ENCODE measurements at regions not wholly inside any gene's neighbourhood (a gene's known extent, or its start where the extent isn't known, plus 50 kb on each side); places are given as distances from the start of the nearest gene placed in this dataset.

DNA sequence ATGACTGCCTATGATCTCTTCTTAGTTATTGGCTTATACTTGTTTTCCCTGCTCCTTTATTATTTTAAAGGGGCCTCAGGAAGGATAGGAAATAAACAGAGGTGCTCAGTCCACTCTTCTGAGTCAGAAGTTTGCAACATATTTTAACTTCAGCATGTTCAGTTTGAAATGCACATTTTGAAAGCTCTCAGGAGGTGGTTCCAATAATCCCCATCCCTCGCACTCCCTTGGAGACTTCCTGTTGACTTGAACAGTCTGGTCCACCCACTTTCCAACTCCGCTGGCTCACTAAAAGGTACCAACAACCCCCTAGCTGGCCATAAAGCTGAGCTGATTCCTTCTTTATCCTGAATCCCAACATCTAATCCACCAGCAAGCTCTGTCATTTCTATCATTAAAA lies 78.3 kb upstream of the DUSP21 start:
- H3K9ac ChIP-seq (ENCODE audit: insufficient read depth, low read length), result no peak overlapping the region
- no peaks in the 10 kb centered on the region for H3K9me3 ChIP-seq (ENCODE audit: control insufficient read depth, insufficient read depth, low read depth, low read length)
- H3K4me2 ChIP-seq (ENCODE audit: extremely low read depth, insufficient read depth, low read length), result no peak overlapping the region
- no peaks in the 10 kb centered on the region for H3K27me3 ChIP-seq (ENCODE audit: control insufficient read depth, insufficient read depth, low read length)
- DNase-seq (ENCODE audit: low read depth in 2 of 2), result no peak
- no peak for TF ChIP-seq CTCF (conservative IDR thresholded peaks at IDR 0.05 in 1 of 2, IDR thresholded peaks at IDR 0.05 in 1 of 2; ENCODE audit: low read depth in 1 of 2, low read length in 2 of 2)
- no peak for TF ChIP-seq EZH2 (IDR thresholded peaks at IDR 0.05; ENCODE audit: low read length, missing control alignments)
- no peak overlapping the region for H3K27ac ChIP-seq (ENCODE audit: insufficient read depth, low read length)
- no peaks in the 10 kb centered on the region for H3K36me3 ChIP-seq (ENCODE audit: control insufficient read depth, insufficient read depth, low read length)
- H2AFZ ChIP-seq (ENCODE audit: low read length), result peak overlapping the region; percentile 33
- no peaks in the 10 kb centered on the region for H3K4me1 ChIP-seq (ENCODE audit: control insufficient read depth, extremely low read depth, insufficient read depth, low read length)
- H3K79me2 ChIP-seq (ENCODE audit: control insufficient read depth, insufficient read depth, low read length), result no peaks in the 10 kb centered on the region
- H4K20me1 ChIP-seq (ENCODE audit: control insufficient read depth, extremely low read depth, insufficient read depth, low read length), result no peaks in the 10 kb centered on the region
- no peak overlapping the region for H3K4me3 ChIP-seq (replicated peaks in 1 of 4; ENCODE audit: control extremely low read depth in 1 of 4, insufficient read depth in 1 of 4, low read depth in 3 of 4, low read length in 4 of 4)

DNA sequence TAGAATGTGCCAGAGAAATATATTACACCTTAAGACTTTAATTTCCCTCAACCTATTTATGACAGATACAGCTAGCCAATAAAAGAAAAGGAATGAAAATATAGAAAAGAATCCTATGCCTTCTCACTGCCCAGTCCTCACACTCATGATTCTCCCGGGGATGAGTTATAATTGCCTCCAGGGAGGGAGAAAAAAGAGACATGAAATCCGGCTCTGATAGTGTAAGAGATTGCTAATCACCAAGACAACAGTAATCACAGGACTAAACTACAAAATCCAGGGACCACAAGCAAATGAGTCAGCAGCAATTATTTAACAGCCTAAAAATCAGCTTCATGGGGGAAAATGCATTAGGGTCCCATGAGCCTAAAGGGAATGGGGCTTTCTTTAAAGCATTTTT lies 95.9 kb upstream of the DUSP21 start:
- H3K27me3 ChIP-seq (ENCODE audit: control insufficient read depth, insufficient read depth, low read length), result no peaks in the 10 kb centered on the region
- H2AFZ ChIP-seq (ENCODE audit: low read length), result no peak overlapping the region
- H3K36me3 ChIP-seq (ENCODE audit: control insufficient read depth, insufficient read depth, low read length), result no peaks in the 10 kb centered on the region
- H3K4me2 ChIP-seq (ENCODE audit: extremely low read depth, insufficient read depth, low read length), result no peak overlapping the region
- H4K20me1 ChIP-seq (ENCODE audit: control insufficient read depth, extremely low read depth, insufficient read depth, low read length), result no peaks in the 10 kb centered on the region
- H3K9ac ChIP-seq (ENCODE audit: insufficient read depth, low read length), result no peak overlapping the region
- no peaks in the 10 kb centered on the region for H3K9me3 ChIP-seq (ENCODE audit: control insufficient read depth, insufficient read depth, low read depth, low read length)
- peak; percentile 7 to 40 for DNase-seq (ENCODE audit: low read depth in 2 of 2)
- no peak overlapping the region for H3K4me3 ChIP-seq (replicated peaks in 1 of 4; ENCODE audit: control extremely low read depth in 1 of 4, insufficient read depth in 1 of 4, low read depth in 3 of 4, low read length in 4 of 4)
- no peak overlapping the region for H3K27ac ChIP-seq (ENCODE audit: insufficient read depth, low read length)
- no peaks in the 10 kb centered on the region for H3K4me1 ChIP-seq (ENCODE audit: control insufficient read depth, extremely low read depth, insufficient read depth, low read length)
- no peaks in the 10 kb centered on the region for H3K79me2 ChIP-seq (ENCODE audit: control insufficient read depth, insufficient read depth, low read length)
- no peak for TF ChIP-seq CTCF (conservative IDR thresholded peaks at IDR 0.05 in 1 of 2, IDR thresholded peaks at IDR 0.05 in 1 of 2; ENCODE audit: low read depth in 1 of 2, low read length in 2 of 2)
- no peak for TF ChIP-seq EZH2 (IDR thresholded peaks at IDR 0.05; ENCODE audit: low read length, missing control alignments)

DNA sequence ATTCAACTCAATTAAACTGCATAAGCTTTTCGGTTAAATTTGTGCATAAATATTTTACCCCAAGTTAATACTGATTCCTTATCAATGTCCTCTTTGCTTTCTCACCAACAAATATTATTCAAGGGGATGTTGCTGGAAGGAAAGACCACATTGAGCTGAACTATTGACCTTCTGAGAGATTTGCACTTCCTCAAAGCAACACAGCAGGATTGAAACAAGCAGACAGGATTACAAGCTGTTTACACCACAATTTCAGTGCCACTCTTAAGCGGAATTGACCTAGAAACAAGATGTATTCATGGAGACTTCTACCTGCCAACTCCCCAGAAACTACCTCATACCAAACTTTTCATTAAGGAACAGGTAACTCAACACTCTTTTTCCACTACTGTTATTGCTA lies 96.5 kb upstream of the DUSP21 start:
- no peaks in the 10 kb centered on the region for H3K4me1 ChIP-seq (ENCODE audit: control insufficient read depth, extremely low read depth, insufficient read depth, low read length)
- H3K27me3 ChIP-seq (ENCODE audit: control insufficient read depth, insufficient read depth, low read length), result no peaks in the 10 kb centered on the region
- H4K20me1 ChIP-seq (ENCODE audit: control insufficient read depth, extremely low read depth, insufficient read depth, low read length), result no peaks in the 10 kb centered on the region
- no peaks in the 10 kb centered on the region for H3K9me3 ChIP-seq (ENCODE audit: control insufficient read depth, insufficient read depth, low read depth, low read length)
- TF ChIP-seq EZH2 (IDR thresholded peaks at IDR 0.05; ENCODE audit: low read length, missing control alignments) (no peak), CTCF (conservative IDR thresholded peaks at IDR 0.05 in 1 of 2, IDR thresholded peaks at IDR 0.05 in 1 of 2; ENCODE audit: low read depth in 1 of 2, low read length in 2 of 2) (no peak)
- H3K79me2 ChIP-seq (ENCODE audit: control insufficient read depth, insufficient read depth, low read length), result no peaks in the 10 kb centered on the region
- no peak overlapping the region for H3K4me3 ChIP-seq (replicated peaks in 1 of 4; ENCODE audit: control extremely low read depth in 1 of 4, insufficient read depth in 1 of 4, low read depth in 3 of 4, low read length in 4 of 4)
- DNase-seq (ENCODE audit: low read depth in 2 of 2), result no peak
- no peaks in the 10 kb centered on the region for H3K36me3 ChIP-seq (ENCODE audit: control insufficient read depth, insufficient read depth, low read length)
- H3K9ac ChIP-seq (ENCODE audit: insufficient read depth, low read length), result no peak overlapping the region
- H2AFZ ChIP-seq (ENCODE audit: low read length), result no peak overlapping the region
- H3K4me2 ChIP-seq (ENCODE audit: extremely low read depth, insufficient read depth, low read length), result no peak overlapping the region
- no peak overlapping the region for H3K27ac ChIP-seq (ENCODE audit: insufficient read depth, low read length)

Data from fibroblast of lung (primary cell).